ENCODE measurements at regions not wholly inside any gene's neighbourhood (a gene's known extent, or its start where the extent isn't known, plus 50 kb on each side); places are given as distances from the start of the nearest gene placed in this dataset.

DNA sequence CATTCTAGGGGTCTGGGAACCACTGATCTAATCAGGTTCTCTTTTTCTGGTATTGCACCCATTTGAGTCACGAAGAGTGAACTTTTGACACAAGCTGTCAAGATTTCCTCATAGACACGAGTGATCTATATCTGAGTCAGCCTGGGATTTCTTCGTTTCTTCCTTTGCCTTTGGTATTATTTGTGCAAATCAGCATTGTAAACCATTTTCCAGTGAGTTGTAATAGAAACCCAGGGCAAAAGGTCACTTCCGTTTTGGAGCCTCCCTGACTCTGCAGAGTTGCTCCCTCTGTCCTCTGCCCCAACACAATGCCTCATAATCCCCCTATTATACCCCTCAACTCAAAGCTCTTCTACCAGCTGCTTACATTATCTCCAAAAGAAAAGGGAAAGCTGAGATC, 615.1 kb downstream of the EFNB2 start:
- Histone ChIP-seq H3K18ac (ENCODE audit: extremely low read depth, low read length) (no peak overlapping the region), H4K5ac (ENCODE audit: insufficient read length, low read depth, low read length) (no peak overlapping the region), H3K23ac (ENCODE audit: insufficient read length) (no peak overlapping the region), H4K8ac (ENCODE audit: extremely low read depth, insufficient read depth, low read length) (no peak overlapping the region), H2AK5ac (ENCODE audit: low read depth, low read length) (no peak overlapping the region), H3K36me3 (ENCODE audit: control insufficient read depth in 2 of 4, insufficient read depth in 4 of 4, low read length in 3 of 4) (no peaks in the 10 kb centered on the region), H3K56ac (replicated peaks; ENCODE audit: insufficient read length, low read depth, low read length) (no peak overlapping the region), H3K4me1 (replicated peaks in 1 of 4; ENCODE audit: control insufficient read depth in 3 of 4, insufficient read depth in 4 of 4, low read length in 3 of 4) (peaks cover 0 to 7% (median 0%) of the 10 kb centered on the region in 4 experiments; a peak in 3 of 7 replicates), H3K14ac (ENCODE audit: insufficient read length) (no peak overlapping the region), H3K9ac (replicated peaks in 1 of 4; ENCODE audit: extremely low read depth in 1 of 4, low read depth in 3 of 4, low read length in 3 of 4) (no peak overlapping the region), H3K27me3 (replicated peaks in 1 of 4; ENCODE audit: control insufficient read depth in 3 of 4, extremely low read depth in 1 of 4, insufficient read depth in 3 of 4, low read length in 3 of 4) (no peaks in the 10 kb centered on the region), H3K79me2 (ENCODE audit: control insufficient read depth in 1 of 2, insufficient read depth in 2 of 2, low read length in 2 of 2) (no peaks in the 10 kb centered on the region), H3K79me1 (ENCODE audit: low read depth, low read length) (no peaks in the 10 kb centered on the region), H4K91ac (replicated peaks; ENCODE audit: insufficient read length, low read length) (no peak overlapping the region), H2AFZ (ENCODE audit: low read length) (no peak overlapping the region), H3K9me3 (ENCODE audit: insufficient read depth in 2 of 2, low read depth in 1 of 2, low read length in 1 of 2) (no peaks in the 10 kb centered on the region), H3K23me2 (ENCODE audit: low read depth, low read length) (no peaks in the 10 kb centered on the region; the same call in 1 of the 2 replicates), H2BK15ac (ENCODE audit: low read length) (no peak overlapping the region), H3K4ac (replicated peaks; ENCODE audit: insufficient read length, low read depth, low read length) (no peak overlapping the region), H3K4me3 (ENCODE audit: extremely low read depth in 1 of 4, insufficient read depth in 2 of 4, low read depth in 3 of 4, low read length in 4 of 4) (no peak overlapping the region), H2BK5ac (ENCODE audit: low read depth, low read length) (no peak overlapping the region), H3K4me2 (ENCODE audit: insufficient read depth in 1 of 2, low read depth in 2 of 2, low read length in 2 of 2) (no peak overlapping the region; a peak in 1 of 4 replicates), H4K20me1 (replicated peaks in 1 of 2; ENCODE audit: control insufficient read depth in 1 of 2, insufficient read depth in 2 of 2, low read length in 2 of 2) (no peaks in the 10 kb centered on the region), H2BK120ac (replicated peaks; ENCODE audit: low read depth, low read length) (no peak overlapping the region), H3K27ac (ENCODE audit: low read depth, low read length) (no peak overlapping the region), H2BK20ac (ENCODE audit: low read length) (no peak overlapping the region), H2BK12ac (ENCODE audit: low read depth, low read length) (no peak overlapping the region)
- FAIRE-seq (no peak), DNase-seq (ENCODE audit: low read depth in 1 of 2, low spot score in 2 of 2) (no peak)
- ChIA-PET POLR2A (ENCODE audit: partially characterized antibody) (no interaction called here), CTCF (ENCODE audit: partially characterized antibody) (interaction anchor here (0.9 to 1.4 kb wide), 2 partner anchors 12 to 52 kb away, joined by 3 to 4 read pairs; no protein-coding TSS in a partner anchor)
- 87% methylated on average over 4 of the region's 4 CpGs; no CpG with 5 or more reads in 1 of the 2 experiments for WGBS, 2 experiments (ENCODE audit: extremely low coverage in 1 of 2, insufficient coverage in 1 of 2, insufficient read length in 1 of 2, insufficient replicate concordance in 2 of 2, low coverage in 1 of 2, low lambda C conversion rate in 2 of 2, missing lambda C conversion rate in 1 of 2)
- TF ChIP-seq TAF7 (optimal IDR thresholded peaks at IDR 0.05; ENCODE audit: borderline replicate concordance, low read depth, low read length) (no peak), TEAD4 (IDR thresholded peaks at IDR 0.05; ENCODE audit: low read depth, low read length) (no peak), GABPA (IDR thresholded peaks at IDR 0.05; ENCODE audit: borderline replicate concordance, insufficient read depth, low read length) (no peak), SIRT6 (IDR thresholded peaks at IDR 0.05; ENCODE audit: low read length) (no peak), JUND (IDR thresholded peaks at IDR 0.05; ENCODE audit: low read length) (no peak), KDM5A (IDR thresholded peaks at IDR 0.05; ENCODE audit: low read length) (no peak), CHD1 (IDR thresholded peaks at IDR 0.05; ENCODE audit: low read depth, low read length) (no peak), BACH1 (IDR thresholded peaks at IDR 0.05; ENCODE audit: low read length) (no peak), NRF1 (IDR thresholded peaks at IDR 0.05; ENCODE audit: low read depth, low read length) (no peak)
